Endothelial cell of umbilical vein (primary cell): ENCODE measurements at regions not wholly inside any gene's neighbourhood (a gene's known extent, or its start where the extent isn't known, plus 50 kb on each side); places are given as distances from the start of the nearest gene placed in this dataset.

Source experiments
- BruUV-seq: library from RNA; stranded (reverse); fragments of 400-500 nt; replicated peaks from 2 replicates; lab custom pipeline; 2021; lab: Mats Ljungman, UMichigan
- CTCF ChIA-PET: fragments of 300-600, 350-600 bp; sonication (Branson Sonifier 250); formaldehyde crosslinking; loops from one replicate; lab custom pipeline; 2021; ENCODE audit warnings: antibody characterized with exemption, inconsistent platforms; lab: Charles Lee
- POLR2A ChIA-PET: fragments of 300-600, 350-600 bp; sonication (Branson Sonifier 250); formaldehyde crosslinking; loops from one replicate; lab custom pipeline; 2021; ENCODE audit warnings: antibody characterized with exemption, inconsistent platforms; lab: Charles Lee
- DNase-seq: peaks from one replicate; pipeline ENCODE4 v3.0.0-alpha.2; 2011; ENCODE audit warnings: low read depth, low spot score
- FAIRE-seq: peaks from 2 replicates; lab custom pipeline; 2011; peaks lifted over from hg19 to GRCh38; lab: Jason Lieb, UNC
- H2AFZ ChIP-seq: 2 replicates; pipeline ENCODE4 v1.6.0; 2012; ENCODE audit warnings: low read depth, low read length, control low read depth, inconsistent platforms
- H3K27ac ChIP-seq: 2 replicates; pipeline ENCODE4 v1.5.1; 2011; ENCODE audit warnings: low read depth, mild to moderate bottlenecking, control low read depth, low read length, moderate library complexity; ENCODE audit not compliant: insufficient read depth
- H3K27me3 ChIP-seq, 2 experiments: 2 replicates each; pipeline versions ENCODE4 v1.6.0 to v1.6.1; 2011; ENCODE audit warnings: low read length in 2 of 2, mixed read lengths in 1 of 2; ENCODE audit not compliant: control insufficient read depth in 2 of 2, insufficient read depth in 2 of 2
- H3K36me3 ChIP-seq, 2 experiments: 2 replicates in 1 of 2; 3 replicates in 1 of 2; pipeline ENCODE4 v1.5.1; 2011; ENCODE audit warnings: low read length in 2 of 2, mild to moderate bottlenecking in 1 of 2, moderate library complexity in 1 of 2; ENCODE audit not compliant: control insufficient read depth in 2 of 2, insufficient read depth in 2 of 2; ENCODE audit errors: extremely low read depth in 1 of 2
- H3K4me1 ChIP-seq: 3 replicates; pipeline ENCODE4 v1.5.1; 2011; ENCODE audit warnings: mild to moderate bottlenecking, low read length; ENCODE audit not compliant: control insufficient read depth, insufficient read depth; ENCODE audit errors: extremely low read depth
- H3K4me2 ChIP-seq: 2 replicates; pipeline ENCODE4 v1.6.1; 2011; ENCODE audit warnings: low read length, control low read depth, mixed read lengths; ENCODE audit not compliant: insufficient read depth
- H3K4me3 ChIP-seq, 3 experiments: fragments of 200-600 bp in 1 of 3; sonication (generic), shearing (Covaris generic) in 1 of 3; replicated peaks in 1 of 3; 2 replicates each; pipeline ENCODE4 v1.5.1; 2011 to 2016; ENCODE audit warnings: control low read depth in 3 of 3, low read length in 3 of 3, mild to moderate bottlenecking in 2 of 3, inconsistent platforms in 1 of 3, low read depth in 1 of 3, moderate library complexity in 1 of 3; ENCODE audit not compliant: insufficient read depth in 1 of 3
- H3K79me2 ChIP-seq: 2 replicates; pipeline ENCODE4 v1.6.0; 2012; ENCODE audit warnings: low read length, inconsistent platforms; ENCODE audit not compliant: control insufficient read depth, insufficient read depth
- H3K9ac ChIP-seq: replicated peaks from 2 replicates; pipeline ENCODE3; 2011; ENCODE audit warnings: low read length, control low read depth; ENCODE audit not compliant: insufficient read depth; ENCODE audit errors: extremely low read depth
- H3K9me1 ChIP-seq: replicated peaks from 3 replicates; pipeline ENCODE4 v1.6.0; 2011; ENCODE audit warnings: mild to moderate bottlenecking, low read length; ENCODE audit not compliant: control insufficient read depth, insufficient read depth; ENCODE audit errors: extremely low read depth
- H3K9me3 ChIP-seq: replicated peaks from 2 replicates; pipeline ENCODE4 v1.5.1; 2012; ENCODE audit warnings: low read length, inconsistent platforms; ENCODE audit not compliant: control insufficient read depth, insufficient read depth
- H4K20me1 ChIP-seq: replicated peaks from 2 replicates; pipeline ENCODE3; 2011; ENCODE audit warnings: mild to moderate bottlenecking, low read length; ENCODE audit not compliant: control insufficient read depth, insufficient read depth; ENCODE audit errors: extremely low read depth
- FOS ChIP-seq: IDR thresholded peaks from 2 replicates; pipeline ENCODE4 v1.6.1; 2011; ENCODE audit warnings: mild to moderate bottlenecking, low read length, moderate library complexity, borderline replicate concordance; ENCODE audit not compliant: insufficient read depth
- GATA2 ChIP-seq: IDR thresholded peaks from 2 replicates; pipeline ENCODE4 v1.7.0; 2011; ENCODE audit warnings: low read depth, mild to moderate bottlenecking, moderate library complexity, mixed read lengths, low read length; ENCODE audit not compliant: insufficient read length, insufficient read depth
- JUN ChIP-seq: IDR thresholded peaks from 2 replicates; pipeline ENCODE4 v1.6.1; 2011; ENCODE audit warnings: borderline replicate concordance, low read depth; ENCODE audit not compliant: insufficient read length, insufficient read depth
- POLR2AphosphoS5 ChIP-seq: IDR thresholded peaks from 2 replicates; pipeline ENCODE4 v1.6.1; 2012; ENCODE audit warnings: low read depth, mild to moderate bottlenecking, control low read depth, low read length, moderate library complexity; ENCODE audit not compliant: insufficient read depth
- dilution Hi-C: fragments of 300-500 bp; cut with MboI; formaldehyde crosslinking; loops from one replicate; pipeline ENCODE4 v1.15.0; 2019; ENCODE audit warnings: low sequenced_read_pairs; ENCODE audit not compliant: extremely low pct_ligation_motif_present
- intact Hi-C: fragments of 100-400 bp; cut with micrococcal nuclease; formaldehyde crosslinking; loops from one replicate; pipeline ENCODE4 v1.10.0; 2022
- TF ChIP-seq, protein P1 (sequence below), 2 donors: IDR thresholded peaks; 1 replicate in 1 of 2; 2 replicates in 1 of 2; pipeline ENCODE4 v1.5.1; 2011; ENCODE audit warnings: low read length in 2 of 2, mild to moderate bottlenecking in 2 of 2, moderate library complexity in 2 of 2, control low read depth in 1 of 2, inconsistent platforms in 1 of 2, low read depth in 1 of 2; ENCODE audit not compliant: insufficient read depth in 1 of 2; ENCODE audit errors: extremely low read depth in 1 of 2
- TF ChIP-seq, protein P2 (sequence below): IDR thresholded peaks from 2 replicates; pipeline ENCODE4 v1.6.1; 2011; ENCODE audit not compliant: insufficient read depth, insufficient read length

DNA sequence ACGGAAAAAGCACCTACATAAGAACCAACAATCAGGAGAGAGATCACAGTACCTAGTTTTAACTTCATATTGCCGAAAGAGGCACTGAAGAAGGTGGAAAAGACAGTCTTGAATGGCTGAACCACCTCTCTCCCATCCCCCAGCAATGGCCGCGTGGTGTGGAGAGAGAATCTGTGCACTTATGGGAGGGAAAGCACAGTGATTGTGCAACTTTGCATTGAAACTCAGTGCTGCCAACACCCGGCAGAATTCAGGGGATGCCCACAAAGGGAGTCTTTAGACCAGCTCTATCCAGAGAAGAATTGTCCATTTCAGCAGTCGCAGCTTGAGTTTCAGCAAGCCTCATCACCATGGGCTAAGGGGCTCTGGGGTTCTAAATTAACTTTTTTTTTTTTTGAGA, 186.3 kb upstream of the USP25 start:
- FAIRE-seq = no peak
- no peak overlapping the region for H3K4me3 ChIP-seq
- DNase-seq = no peak
- no peaks in the 10 kb centered on the region for H3K79me2 ChIP-seq
- no peaks in the 10 kb centered on the region for H3K36me3 ChIP-seq
- no peak overlapping the region for H3K4me2 ChIP-seq
- H3K27me3 ChIP-seq = peaks cover 0 to 6% of the 10 kb centered on the region in 2 experiments
- H3K27ac ChIP-seq = no peak overlapping the region
- dilution Hi-C loops = no loop called here
- ChIA-PET POLR2A (no interaction called here), CTCF (no interaction called here)
- no peak overlapping the region for H3K9ac ChIP-seq
- no TSS peak for BruUV-seq
- intact Hi-C loops = no loop called here
- no peaks in the 10 kb centered on the region for H3K9me1 ChIP-seq
- H2AFZ ChIP-seq = no peak overlapping the region
- no peaks in the 10 kb centered on the region for H4K20me1 ChIP-seq
- H3K4me1 ChIP-seq = no peaks in the 10 kb centered on the region
- no peaks in the 10 kb centered on the region for H3K9me3 ChIP-seq
- TF ChIP-seq POLR2AphosphoS5 (no peak), JUN (no peak), GATA2 (no peak), FOS (no peak)
- TF ChIP-seq, protein P1, sequence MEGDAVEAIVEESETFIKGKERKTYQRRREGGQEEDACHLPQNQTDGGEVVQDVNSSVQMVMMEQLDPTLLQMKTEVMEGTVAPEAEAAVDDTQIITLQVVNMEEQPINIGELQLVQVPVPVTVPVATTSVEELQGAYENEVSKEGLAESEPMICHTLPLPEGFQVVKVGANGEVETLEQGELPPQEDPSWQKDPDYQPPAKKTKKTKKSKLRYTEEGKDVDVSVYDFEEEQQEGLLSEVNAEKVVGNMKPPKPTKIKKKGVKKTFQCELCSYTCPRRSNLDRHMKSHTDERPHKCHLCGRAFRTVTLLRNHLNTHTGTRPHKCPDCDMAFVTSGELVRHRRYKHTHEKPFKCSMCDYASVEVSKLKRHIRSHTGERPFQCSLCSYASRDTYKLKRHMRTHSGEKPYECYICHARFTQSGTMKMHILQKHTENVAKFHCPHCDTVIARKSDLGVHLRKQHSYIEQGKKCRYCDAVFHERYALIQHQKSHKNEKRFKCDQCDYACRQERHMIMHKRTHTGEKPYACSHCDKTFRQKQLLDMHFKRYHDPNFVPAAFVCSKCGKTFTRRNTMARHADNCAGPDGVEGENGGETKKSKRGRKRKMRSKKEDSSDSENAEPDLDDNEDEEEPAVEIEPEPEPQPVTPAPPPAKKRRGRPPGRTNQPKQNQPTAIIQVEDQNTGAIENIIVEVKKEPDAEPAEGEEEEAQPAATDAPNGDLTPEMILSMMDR (IDR thresholded peaks at IDR 0.05; ENCODE audit: extremely low read depth in 1 of 2, insufficient read depth in 1 of 2, low read depth in 1 of 2, low read length in 2 of 2) = no peak
- TF ChIP-seq, protein P2, sequence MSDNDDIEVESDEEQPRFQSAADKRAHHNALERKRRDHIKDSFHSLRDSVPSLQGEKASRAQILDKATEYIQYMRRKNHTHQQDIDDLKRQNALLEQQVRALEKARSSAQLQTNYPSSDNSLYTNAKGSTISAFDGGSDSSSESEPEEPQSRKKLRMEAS = no peak
